Stimulated activated CD8-positive, alpha-beta memory T cell treated with anti-CD3 and anti-CD28 coated beads, Interleukin-2, amount 100 ng/mL, for 1 hour (primary cell): ENCODE measurements at regions not wholly inside any gene's neighbourhood (a gene's known extent, or its start where the extent isn't known, plus 50 kb on each side); places are given as distances from the start of the nearest gene placed in this dataset.
"Not testable (repeated sequence)": the region's sequence is repeated elsewhere in the genome, so short reads cannot be mapped to it uniquely, and the experiment has no call there.

Source experiments
- DNase-seq, 2 donors: peaks; one replicate each; pipeline ENCODE4 v3.0.0-alpha.2; 2020; ENCODE audit warnings: low read depth in 2 of 2

DNA sequence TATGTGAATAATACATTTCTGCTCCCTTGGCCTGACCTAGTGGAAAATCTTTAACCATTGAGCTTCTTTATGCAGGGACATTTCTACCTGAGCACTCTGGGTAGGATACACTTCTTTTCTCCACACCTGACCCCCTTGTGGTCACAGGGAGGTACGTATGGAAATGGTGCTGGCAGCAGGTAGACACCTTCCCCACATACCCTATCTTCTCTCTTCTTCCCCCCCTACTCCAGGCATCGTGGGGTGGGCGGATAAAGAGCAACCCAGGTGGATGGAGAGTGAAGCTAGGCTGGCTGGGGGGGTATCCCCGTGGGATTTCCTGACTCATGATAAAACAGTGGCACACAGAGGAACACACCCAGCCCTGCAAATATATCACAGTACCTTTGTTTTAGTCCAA lies 312.1 kb downstream of the ARRDC4 start:
- no peak for DNase-seq

DNA sequence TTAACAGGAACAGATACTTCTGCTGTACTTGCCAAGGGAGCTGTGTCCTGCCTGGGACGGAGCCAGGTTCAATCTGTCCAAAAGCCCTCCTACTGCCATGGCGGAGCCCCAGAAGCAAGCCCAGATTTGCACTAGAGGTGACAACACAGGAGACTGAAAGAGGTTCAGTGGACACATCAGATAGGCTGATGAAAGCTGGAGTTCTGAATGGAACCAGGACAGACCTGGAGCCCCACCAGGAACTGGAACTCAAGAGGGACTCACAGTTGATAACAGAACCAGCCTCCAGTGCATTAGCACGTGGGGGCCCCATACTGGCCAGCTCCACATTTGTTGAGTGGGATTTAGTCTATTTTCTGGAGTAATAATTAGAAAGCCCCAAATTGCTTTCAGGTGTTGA lies 315.5 kb downstream of the ARRDC4 start:
- DNase-seq, result no peak

DNA sequence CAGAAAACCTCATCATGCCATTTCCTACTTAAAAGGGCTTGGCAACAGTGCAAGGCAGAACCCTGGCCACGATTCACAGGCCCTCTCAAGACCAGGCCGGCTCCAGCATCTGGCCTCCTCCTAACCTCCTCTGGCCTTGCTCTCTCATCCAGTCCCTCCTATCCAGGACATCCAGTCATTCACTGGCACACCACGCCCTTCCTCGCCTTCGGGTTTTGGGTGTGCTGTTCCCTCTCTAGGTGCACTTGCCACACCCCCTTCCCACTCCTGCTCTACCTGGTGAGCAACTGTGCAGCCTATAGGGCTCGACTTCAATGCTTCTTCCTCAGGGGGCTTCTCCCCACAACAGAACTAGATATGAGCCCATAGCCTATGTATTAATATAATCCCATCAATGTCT lies 317.1 kb downstream of the ARRDC4 start:
- no peak for DNase-seq

DNA sequence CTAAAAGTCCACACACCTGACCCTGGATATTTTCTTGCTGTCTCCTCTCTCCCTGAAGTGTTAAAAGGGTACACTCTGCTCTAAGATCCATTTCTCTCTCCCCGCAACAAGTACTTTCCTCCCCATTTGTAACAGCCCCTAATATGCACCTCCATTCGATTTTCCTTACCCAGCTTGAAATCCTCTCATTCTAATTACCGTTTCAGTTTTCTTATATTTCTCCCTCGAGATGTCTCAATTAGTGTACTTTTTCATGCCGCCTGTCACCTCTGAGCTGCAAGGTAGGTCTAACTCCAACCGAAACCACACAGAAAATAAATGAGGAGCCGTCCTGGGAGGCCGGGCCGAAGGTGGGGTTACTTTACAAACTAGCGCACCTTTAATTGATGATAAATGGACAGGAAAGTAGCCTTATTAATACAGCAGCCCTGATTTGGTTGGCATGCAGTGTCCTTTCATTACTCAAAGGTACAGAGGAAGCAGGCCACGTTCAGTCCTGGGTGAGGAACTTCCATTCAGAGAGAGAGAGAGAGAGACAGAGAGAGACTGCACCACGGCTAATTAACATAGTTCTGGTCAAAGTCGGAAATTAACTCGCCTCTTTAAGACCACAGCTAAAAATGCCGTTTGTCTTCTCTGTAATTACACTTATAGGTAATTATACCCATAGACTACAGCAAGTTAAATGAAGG lies 319.9 kb downstream of the ARRDC4 start:
- DNase-seq, result no peak

DNA sequence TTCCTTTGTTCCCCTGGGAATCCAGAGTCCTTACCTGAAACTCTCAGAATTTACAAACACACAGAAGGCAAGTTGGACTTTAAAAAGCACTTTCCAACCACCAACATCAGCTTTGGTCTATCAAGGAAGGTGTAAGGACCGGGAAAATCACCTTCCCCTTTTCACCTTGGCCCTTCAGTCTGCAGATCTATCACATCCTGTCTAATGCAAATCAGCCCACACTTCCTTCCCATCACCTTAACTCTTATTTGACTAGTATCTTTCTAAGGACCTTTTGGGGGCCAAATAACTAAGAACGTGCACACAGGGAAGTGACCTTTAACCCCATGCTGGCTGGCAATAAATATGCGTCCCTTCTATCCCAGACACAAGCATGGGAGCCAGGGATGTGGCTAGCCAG lies 320.6 kb downstream of the ARRDC4 start:
- no peak for DNase-seq

DNA sequence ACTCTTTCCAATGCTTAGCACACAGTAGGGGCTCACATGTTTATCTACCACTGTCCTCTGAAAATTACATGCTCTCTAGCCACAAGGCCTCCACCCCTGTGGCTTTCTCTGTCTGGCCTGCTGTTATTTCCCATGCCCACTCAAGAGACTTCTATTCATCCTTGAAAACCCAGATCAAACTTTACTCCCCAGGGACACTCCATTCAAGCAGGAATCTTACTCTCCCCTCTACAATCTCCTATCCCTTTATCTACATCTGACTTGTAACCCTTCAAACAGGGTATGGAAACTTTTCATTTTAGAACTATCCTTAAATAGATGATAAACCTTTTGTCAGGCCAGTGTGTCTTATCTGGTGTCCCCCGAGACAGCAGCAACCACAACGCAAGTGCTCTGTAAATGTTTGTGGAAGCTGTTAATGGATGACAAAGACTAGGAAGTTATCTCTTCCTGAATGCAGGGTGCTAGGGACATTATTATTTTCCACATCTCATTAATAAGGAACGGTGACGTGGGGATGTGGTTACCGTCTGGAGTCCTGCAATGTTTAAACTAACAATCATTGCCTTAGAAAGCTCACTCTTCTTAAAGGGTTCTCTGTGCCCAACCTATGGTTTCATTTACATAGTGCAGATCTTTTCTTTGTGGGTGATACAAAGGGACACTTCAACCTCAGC lies 322.3 kb downstream of the ARRDC4 start:
- no peak for DNase-seq

DNA sequence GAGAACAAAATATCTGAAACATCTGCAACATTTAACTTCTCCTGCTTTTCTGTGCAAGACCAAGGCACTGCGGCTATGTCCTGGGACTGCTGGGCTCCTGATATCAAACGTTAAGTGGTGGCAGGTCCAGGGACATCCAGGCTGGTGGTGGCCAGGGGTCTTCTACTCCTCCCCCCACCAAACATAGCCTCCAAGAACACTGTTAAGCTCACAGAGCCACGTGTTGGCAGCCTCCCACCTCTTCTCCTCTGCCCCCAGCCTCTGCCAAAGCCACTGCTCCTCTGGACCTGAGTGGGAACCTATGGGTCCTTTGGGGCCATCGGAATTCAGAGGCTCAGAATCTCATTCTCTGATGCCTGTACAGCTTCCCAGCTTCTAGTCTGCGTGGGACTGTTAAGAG lies 325.7 kb downstream of the ARRDC4 start:
- no peak for DNase-seq

DNA sequence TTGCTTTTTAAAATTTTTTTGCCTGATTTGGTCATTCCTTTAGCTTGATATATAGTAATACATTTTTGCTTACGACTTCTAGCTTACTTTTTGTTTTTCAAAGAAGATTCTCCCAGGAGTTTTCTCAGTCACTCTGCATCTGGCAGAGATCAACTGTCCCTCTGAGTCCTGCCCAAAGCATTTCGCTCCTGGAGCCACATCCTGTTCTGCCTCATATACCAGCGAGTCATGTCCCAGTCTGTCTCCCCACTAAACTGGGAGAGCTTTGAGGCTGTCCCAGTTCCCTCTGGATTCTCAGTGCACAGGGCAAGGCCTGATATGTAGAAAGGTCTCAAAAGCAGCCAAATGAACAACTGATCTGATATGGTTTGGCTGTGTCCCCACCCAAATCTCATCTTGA lies 326.3 kb downstream of the ARRDC4 start:
- DNase-seq, result no peak

DNA sequence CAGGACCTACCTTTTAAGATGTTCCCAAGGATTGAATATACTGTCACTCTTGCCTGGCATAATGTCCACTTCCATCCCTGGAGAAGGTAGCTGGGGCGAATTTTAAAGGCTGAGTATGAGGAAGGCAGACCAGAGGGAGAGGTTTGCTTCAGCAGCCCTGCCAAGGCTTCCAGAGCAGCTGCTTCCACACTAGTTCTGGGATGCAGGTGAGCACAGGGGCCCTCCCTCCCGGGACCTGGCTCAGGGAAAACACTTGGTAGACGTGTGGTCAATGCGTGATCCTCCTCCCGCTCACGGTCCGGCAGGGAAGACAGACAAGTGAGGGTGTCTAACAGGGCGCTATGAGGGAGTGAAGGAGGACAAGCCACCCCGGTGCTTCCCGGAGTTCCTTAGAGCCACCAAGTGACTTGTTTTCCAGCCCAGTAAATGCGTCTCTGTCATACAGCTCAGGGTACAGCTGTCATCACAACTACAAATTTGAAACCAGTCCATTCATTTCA lies 327.6 kb downstream of the ARRDC4 start:
- DNase-seq, result no peak

DNA sequence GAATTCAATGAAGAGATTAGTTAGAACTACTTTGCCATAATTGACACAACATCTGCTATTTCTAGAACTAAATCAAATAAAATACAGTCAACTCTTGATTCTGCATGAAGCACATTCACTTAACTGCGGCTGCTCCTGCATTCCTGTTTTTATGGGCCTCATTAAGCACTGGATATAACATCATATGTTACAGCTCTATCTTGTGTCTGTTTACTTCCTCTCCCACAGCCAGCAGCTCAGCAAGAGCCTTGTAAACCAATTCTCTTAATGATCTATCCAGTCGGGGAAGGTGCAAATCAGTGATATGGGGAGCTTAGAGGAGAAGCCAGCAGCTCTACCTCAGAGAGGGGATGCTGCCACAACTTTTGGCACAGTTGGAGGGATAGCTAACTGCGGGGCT lies 329.2 kb downstream of the ARRDC4 start:
- no peak for DNase-seq

DNA sequence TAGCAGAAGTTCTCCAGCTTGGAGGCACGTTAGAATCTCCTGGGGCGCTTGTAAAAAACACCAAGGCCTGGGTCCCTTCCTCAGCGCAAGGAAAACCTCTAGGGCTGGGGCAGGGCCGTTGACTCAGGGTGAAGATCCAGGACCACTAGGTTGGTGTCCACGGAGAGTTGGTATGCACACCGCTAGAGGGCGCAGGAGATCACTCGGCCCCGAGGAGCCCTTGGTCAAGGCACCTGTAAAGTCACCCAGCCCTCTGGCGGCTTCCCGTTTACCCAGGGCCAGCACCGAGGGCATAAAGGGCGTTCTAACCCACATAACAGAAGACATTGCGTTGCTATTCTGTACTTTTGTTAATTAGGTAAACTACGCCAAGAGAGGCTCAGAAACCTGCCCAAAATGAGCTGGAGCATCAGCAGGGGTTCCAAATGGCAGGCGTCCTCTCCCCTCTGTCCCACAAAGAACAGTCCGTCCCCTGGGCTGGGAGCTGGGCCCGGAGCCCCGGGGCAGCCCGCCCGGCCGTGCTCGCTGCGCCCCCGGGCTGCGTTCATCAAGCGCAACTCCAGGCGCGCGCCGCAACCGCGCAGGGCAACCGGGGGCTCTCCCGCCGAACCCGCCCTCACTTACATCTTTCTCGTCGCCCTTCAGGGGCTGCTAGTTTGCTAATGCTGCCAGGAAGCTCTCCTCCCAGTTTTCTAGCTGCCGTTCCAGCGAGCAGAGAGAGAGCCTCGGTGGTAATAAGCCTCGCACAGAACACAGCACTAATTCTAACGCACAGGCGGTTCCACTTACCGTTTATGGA lies 332.1 kb downstream of the ARRDC4 start:
- no peak for DNase-seq

DNA sequence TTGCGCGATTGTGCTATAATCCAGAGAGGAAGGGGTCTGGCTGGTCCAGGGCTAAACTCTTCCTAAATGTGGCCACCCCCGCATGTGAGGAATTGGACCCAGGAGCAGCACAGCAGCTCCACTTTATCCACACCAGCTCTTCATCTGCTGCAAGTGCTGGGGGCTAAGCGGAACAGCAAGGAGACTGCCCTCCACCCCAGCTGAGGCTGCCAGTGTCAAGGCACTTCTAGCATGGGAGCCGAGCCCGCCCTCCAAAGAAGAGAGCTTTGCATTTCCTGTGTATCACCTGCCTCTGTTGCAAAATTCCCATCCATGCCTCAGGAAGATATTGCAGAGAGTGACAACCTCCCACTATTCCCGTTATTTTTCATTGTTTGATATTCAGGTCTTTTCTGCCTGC lies 333.6 kb downstream of the ARRDC4 start:
- no peak for DNase-seq

DNA sequence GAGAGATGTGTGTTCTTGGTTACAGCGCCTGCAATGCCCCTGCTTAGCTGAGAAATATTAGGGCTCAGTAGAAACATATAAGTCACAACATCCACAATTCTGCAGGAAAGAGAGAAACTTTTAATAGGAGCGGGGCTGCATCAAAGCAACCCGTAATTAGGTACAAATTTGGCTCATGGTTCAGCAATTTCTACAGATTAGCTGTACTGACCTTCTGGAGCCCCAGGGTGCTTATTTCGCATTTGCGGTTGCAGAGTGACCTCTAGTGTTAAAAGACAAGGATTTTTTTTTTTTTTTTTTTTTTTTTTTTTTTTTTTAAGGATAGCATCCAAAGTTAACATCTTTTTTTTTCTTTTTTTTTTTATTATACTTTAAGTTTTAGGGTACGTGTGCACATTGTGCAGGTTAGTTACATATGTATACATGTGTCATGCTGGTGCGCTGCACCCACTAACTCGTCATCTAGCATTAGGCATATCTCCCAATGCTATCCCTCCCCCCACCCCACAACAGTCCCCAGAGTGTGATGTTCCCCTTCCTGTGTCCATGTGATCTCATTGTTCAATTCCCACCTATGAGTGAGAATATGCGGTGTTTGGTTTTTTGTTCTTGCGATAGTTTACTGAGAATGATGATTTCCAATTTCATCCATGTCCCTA lies 334.7 kb downstream of the ARRDC4 start:
- not testable (repeated sequence) for DNase-seq

DNA sequence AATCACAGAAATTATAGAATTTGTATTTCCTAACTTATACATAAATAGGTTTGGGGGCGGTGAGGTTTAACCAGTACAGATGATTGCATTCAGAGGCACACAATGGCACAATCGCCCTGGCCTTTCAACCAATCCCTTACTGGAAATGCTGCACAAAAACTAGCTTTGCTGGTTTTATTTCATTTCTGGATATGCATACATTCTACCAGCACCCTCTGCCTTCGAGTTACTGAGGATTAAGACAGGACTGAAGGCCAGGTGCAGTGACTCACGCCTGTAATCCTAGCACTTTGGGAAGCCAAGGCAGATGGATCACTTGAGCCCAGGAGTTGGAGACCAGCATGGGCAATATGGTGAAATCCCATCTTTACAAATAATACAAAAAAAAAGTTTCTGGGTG lies 336.1 kb downstream of the ARRDC4 start:
- DNase-seq, result no peak

DNA sequence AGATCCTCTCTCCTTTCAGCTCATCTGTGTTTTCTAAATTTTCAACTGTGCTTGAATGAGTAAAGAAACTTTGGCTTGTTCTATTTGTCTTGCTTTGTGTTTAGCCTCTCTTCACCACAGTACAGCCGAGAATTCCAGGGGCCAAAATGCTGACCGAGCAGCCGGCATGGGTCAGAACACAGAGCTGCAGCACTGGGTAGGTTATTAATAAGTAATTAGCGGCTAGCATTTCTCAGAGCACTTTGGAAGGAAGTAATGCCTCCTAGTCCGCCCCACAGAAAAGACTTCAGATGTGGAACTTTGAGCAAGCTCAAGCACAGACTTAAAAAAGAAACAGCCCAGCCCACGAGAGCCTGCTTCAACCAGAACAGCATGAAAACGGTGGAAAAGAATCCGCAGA lies 343.9 kb downstream of the ARRDC4 start:
- no peak for DNase-seq

DNA sequence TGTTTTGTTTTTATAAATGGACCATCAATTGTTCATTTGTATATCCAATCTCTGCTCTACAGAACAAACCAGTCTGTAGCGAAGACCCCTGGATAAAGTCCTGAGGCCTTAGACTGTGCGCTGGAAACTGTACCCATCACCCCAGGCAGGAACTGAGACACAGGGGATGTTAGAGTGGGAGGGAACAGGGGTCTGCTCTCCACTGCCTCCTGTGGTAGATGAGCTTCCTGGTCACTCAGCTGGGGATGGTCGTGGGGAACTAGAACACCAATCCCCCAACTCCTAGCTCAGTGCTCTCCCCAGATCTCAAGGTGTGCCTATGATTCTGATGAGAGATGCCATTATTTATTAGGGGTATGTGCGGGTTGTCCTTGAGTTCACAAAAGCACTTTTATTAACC lies 340.2 kb upstream of the IGF1R start:
- no peak for DNase-seq

DNA sequence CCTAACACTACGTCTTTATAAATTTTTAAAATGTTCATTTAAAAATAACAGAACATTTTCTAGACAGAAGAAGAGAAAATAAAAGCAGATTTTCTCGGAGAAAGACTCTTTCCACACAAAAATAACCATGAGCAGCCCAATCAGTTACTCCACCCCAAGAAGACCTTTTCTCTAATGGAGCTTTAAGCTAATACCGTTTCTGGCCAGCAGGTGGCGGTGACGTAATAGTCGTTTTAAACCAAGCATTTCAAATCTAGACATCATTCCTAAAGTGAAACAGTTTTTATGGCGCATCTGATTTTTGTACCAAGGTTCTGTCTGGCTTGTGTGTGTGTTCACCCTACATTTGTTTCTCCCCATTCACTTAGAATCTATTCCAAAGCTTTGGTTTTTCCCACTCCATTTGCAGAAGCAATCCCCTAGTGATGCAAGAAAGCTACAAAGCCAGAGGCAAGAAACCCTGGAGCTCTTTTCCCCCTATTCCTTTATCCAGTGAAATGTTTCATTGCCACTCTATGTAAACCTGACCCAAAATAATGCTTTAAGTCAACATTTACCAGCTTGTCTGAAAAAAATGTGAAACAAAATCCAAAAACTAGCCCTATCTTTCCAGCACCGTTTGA lies 336.7 kb upstream of the IGF1R start:
- peak; percentile 37 to 46 for DNase-seq

DNA sequence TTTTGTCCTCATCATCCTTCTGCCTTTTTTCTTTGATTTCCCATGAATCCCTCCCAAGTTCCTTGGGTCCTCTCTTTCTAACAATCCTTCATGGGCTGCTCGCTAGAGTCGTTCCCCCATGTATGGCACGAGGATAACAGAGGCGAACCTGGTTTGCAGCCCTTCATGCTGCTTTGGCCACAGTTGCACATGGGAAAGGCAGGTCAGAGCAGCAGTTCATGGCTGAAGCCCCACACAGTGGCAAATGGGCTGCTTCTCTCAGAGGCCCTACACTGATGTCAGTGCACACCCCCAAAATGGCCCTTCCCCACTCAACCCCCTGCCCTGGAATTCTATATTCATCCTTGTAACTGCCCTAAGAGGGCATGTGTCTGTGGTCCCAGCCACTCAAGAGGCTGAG lies 335.4 kb upstream of the IGF1R start:
- DNase-seq, result no peak

DNA sequence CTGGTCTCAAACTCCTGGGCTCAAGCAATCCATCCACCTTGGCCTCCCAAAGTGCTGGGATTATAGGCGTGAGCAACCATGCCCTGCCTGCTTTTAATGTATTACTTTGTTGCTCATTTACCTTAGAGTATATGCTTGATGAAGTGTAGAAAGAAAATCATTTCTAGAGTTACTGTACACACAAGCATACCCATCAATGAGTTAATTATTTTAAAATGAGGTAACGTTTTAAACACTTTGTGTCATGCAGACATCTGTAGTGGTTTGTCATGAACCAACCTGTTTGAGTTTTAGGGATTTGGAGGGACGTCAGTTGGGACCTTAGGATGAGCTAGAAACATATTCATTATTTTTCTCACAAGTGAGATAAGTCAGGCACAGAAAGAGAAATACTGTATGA lies 332.4 kb upstream of the IGF1R start:
- DNase-seq, result no peak

DNA sequence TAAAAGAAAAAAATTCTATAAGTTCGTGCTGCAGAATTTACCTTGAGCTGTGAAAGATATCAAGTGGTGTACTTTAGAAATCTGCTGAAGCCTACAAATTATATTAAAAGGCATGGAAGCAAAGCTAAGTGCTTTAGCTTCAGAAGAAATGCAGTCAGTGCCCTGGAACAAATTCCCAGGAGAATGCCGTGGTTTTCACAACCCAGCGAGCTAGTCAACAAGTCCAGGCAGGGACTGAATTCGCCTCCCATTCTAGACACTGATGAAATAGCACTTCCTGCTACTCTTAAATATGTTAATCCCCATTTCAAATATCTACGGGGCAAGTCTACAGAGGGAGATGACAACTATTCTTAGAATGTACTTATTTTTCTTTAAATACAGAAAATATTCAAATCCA lies 326.4 kb upstream of the IGF1R start:
- no peak for DNase-seq

DNA sequence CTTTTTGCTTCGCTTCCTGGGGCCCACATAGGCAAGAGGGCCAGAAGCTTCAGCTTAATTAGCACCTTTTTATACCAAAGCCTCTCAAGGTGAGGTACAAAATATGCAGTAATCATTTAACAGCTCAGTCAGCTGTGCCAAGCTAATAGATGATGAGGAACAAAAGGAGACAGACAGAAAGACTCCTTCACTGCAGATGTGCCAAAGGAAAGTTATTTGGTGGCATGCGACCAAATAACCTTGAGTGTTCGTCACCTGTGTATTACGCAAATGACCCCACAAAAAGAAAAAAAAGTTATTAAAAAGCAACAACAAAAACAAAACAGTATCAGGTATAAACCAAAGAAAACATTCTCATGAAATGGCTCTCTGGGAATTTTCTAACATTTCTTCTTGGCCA lies 325.8 kb upstream of the IGF1R start:
- DNase-seq, result no peak
